Endometrium (tissue), 2 donors: ENCODE measurements at regions not wholly inside any gene's neighbourhood (a gene's known extent, or its start where the extent isn't known, plus 50 kb on each side); places are given as distances from the start of the nearest gene placed in this dataset.
"Not testable (repeated sequence)": the region's sequence is repeated elsewhere in the genome, so short reads cannot be mapped to it uniquely, and the experiment has no call there.

ENCODE experiments used
- FAIRE-seq: peaks from 2 replicates; lab custom pipeline; 2012; peaks lifted over from hg19 to GRCh38; lab: Jason Lieb, UNC
- donor health status: control.
- donor health status: control.

DNA sequence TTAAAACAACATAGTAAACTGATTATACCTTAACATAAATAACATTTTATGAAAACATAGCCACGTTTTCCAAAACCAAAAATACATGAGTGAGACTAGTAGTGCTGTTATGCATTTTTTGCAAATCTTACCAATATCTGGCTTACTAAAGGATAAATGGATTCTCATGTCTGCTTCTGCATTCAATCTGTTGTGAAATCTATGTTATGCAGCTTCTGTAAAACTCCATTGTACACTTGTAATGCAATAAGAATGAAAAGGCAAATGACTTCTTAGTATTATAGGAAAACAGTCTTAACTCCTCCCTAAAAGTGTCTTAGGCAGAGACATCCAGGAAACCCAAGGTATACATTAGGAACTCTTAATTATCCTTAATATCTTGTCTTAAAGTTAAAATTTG is 330.9 kb upstream of the THBS1 start:
- no peak for FAIRE-seq

DNA sequence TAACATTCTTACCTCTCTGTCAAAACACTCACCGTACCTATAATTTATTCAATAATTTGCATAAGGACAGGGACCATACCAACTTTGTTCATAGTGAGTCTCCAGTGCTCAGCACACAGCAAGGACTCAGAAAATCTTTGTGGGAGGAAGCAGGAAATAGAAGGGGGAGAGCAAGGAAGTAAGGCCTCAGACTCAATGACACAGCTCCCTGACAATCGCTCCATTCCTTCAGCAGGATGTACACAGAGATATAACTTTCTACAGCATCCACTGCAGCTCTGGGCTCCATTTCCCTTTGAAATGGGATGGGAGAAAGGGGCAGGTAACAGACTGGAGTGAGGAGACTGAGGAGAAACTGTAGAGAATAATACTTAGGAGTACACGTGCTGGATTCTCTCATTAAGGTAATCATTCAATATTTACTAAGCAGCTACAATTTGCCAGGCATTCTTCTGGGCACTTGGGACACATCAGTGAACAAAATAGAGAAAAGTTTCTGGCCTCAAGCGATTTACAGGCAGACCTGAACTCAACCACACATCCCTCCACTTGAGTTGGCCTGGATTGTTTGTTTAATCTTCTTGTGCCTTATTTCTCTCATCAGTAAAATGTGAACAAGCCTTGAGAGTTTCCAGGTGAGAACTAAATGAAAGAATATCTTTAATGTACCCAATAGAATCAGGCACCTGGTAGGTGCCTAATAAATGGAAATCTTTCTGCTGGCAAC is 330.3 kb upstream of the THBS1 start:
- FAIRE-seq = no peak

DNA sequence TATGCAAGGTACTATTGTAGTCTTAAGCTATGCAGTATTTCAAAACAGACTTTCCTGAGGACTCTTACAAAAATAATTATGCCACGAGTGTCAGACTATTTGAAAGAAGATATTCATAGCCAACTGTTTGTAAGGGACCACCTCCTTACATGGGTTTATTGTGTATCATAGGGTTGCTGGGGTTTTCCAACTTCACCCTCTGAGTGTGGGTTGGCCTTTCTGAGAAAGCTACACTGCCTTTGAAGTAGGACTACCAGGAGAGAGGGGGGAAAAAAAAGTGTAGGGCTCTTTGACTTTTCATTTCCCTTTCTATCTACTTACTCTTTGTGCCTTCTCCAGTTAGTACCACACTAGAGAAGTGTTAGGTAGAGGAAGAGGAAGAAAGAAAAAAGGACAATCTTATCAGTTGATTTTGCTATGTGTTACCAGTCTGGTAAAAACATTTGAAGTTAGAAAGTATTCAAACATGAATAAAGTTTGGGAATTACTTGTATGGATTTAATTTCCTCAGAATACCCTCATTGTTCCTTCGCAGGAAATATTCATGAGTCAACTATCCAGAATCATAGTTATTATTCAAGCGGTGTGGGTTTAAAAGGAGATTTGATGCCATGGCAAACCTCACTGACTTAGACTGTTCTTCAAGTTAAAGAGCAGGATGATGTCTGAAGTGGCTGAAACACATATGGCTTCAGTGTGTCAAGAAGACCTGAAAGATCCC is 329.3 kb upstream of the THBS1 start:
- no peak for FAIRE-seq

DNA sequence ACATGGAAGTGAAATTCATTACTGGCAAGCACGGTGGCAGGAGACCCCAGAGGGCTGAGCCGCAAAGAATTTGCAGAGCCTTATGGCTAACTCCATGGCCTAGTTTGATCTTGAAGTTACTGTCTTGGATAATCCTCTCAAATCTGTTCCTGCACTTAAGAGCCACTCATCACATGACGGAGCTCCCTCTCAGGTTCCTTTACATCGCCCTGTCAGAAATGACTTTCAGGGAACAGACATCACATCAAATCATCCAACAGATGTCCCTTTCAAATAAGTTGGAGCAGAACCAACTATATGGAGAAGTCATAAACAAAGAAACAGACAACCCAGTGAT is 328.8 kb upstream of the THBS1 start:
- FAIRE-seq = no peak

DNA sequence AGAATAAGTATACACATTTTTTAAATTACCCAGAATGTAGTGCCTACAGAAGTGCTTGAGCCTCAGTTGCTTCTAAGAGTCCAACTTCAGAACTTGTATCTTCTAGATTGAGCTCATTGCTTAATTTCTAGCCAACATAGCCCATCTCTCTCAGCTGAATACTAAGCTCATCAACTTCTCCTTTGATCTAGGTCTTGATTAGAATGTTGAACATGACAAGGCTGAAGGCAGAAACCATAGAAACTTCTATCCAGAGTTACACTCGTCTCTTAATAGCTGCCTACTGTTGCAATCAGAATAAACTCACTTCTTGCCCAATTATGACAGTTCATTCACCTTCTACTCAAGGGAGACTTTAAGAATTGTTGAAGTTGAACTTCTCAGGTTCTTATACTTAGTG is 327.3 kb upstream of the THBS1 start:
- no peak for FAIRE-seq

DNA sequence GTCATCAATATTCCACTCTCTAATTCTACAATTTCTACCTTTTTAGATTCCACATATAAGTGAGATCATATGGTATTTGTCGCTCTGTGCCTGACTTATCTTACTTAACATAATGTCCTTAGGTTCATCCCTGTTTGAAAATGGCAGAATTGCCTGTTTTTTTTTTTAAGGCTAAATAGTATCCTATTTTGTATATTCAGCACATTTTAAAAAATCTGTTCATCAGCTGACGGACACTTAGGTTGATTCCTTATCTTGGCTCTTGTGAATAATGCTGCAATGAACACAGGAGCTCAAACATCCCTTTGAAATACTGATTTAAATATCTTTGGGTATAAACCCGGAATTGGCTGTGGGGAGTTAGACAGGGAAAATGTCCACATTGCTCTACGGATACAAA is 326.7 kb upstream of the THBS1 start:
- no peak for FAIRE-seq

DNA sequence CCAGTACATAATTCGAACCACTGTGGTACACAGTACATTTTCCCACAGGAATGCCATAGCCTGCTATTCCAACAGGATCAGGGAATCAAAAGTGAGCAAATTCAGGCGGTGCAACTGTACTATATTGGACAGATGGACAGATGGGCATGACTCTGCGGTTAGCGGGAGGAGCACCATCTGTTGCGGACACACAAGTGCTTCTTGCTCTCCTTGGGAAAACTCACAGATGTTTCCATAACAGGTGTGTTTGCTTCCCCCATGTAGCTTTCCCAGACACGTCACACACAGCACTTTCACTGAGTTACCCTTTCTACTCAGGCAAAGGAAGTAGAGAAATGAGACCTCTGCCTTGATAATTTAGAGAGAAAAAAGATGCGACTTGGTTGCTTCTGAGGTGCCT is 325.1 kb upstream of the THBS1 start:
- no peak for FAIRE-seq

DNA sequence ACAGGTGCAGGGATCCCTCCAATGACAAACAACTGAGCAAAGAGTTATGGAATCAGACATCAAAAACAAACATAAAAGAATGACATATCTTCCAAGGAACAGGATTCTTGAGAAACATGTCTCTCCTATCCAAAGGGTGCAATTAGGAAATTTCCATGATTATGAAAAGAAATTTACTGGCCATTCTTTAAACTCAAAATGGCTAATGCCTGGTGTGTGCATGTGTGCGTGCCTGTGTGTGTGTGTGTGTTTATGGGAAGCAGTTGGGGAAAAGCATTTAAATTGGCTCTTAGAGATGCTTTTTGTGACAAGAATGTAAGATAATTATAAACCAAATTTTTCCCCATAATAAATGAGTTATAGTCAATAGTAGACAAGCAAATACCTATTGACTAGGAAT is 320.5 kb upstream of the THBS1 start:
- no peak for FAIRE-seq

DNA sequence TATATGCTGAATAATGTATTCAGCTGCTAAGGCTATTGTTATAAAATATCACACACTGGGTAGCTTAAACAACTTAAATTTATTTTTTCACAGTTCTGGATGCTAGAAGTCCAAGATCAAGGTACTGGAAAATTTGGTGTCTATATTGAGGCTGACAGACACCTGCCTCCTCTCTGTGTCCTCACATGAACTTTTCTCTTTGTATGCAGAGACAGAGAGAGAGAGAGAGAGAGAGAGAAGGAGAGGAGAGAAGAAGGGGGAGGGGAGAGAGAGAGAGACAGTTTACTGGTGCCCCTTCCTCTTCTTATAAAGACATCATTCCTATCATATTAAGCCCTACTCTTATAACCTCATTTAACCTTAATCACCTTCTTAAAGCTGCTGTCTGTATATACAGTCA is 320.1 kb upstream of the THBS1 start:
- no peak for FAIRE-seq

DNA sequence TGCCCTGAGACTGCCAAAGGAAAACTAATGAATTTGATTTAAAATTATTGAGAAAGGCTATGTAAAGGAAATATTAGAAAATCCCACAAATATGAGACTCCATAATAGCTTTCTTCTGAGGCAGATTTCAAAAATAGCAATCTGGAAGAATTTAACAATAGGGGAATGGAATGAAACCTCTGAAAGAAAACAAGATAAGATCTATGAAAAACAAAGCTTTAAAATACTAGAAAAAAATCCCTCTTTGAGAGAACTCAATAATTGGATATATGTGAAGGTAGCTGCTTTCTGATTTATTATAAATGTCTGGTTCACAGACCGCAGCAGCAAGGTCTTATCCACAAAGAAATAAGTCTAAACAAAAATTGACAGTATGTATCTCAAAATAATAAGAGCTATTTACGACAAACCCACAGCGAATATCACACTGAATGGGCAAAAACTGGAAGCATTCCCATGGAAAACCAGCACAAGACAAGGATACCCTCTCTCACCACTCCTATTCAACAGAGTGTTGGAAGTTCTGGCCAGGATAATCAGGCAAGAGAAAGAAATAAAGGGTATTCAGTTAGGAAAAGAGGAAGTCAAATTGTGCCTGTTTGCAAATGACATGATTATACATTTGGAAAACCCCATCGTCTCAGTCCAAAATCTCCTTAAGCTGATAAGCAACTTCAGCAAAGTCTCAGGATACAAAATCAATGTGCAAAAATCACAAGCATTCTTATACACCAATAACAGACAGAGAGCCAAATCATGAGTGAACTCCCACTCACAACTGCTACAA is 319.3 kb upstream of the THBS1 start:
- FAIRE-seq = not testable (repeated sequence)

DNA sequence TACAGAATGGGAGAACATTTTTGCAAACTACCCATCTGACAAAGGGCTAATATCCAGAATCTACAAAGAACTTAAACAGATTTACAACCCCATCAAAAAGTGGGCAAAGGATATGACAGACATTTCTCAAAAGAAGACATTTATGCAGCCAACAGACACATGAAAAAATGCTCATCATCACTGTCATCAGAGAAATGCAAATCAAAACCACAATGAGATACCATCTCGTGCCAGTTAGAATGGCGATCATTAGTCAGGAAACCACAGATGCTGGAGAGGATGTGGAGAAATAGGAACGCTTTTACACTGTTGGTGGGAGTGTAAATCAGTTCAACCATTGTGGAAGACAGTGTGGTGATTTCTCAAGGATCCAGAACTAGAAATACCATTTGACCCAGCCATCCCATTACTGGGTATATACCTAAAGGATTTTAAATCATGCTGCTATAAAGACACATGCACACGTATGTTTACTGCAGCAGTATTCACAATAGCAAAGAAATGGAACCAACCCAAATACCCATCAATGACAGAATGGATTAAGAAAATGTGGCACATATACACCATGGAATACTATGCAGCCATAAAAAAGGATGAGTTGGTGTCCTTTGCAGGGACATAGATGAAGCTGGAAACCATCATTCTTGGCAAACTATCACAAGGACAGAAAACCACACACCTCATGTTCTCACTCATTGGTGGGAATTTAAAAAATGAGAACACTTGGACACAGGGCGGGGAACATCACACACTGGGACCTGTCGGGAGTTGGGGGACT is 317.7 kb upstream of the THBS1 start:
- FAIRE-seq = not testable (repeated sequence)

DNA sequence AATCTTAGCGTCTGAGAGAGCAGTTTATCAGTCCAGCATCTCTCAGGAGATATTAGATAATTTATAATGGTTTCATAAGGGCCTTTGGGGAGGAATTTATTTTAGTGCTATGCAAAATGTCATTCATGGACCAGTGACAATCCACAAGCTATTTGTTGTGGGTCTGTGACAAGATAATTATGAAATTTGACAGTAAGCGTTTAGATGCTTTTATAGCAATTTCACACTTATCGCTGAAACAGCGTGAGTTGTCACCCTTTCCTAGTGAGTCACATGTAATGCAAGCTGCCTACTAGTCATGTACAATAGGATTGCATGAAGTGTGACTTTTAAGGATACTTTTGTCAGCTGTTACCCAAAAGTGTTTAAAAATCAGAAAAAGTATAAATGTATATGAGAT is 315.6 kb upstream of the THBS1 start:
- no peak for FAIRE-seq

DNA sequence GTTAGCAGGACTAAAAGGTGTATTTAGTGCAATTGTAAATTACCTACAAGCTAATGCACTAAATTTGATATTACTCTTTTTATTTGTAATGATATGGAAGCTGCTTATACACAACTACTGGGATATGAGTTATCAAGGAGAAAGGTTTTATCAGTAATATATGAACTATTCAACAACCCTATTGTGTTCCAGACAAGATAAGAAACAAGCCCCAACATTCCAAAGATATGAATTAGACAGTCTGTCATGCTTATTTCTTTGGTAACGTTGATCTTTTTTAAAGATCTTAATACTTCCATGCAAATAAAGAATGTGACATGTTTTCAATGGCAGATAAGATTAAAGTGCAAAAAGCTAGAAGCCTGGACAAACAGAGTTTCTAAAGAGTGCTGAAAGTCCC is 314.0 kb upstream of the THBS1 start:
- FAIRE-seq = no peak

DNA sequence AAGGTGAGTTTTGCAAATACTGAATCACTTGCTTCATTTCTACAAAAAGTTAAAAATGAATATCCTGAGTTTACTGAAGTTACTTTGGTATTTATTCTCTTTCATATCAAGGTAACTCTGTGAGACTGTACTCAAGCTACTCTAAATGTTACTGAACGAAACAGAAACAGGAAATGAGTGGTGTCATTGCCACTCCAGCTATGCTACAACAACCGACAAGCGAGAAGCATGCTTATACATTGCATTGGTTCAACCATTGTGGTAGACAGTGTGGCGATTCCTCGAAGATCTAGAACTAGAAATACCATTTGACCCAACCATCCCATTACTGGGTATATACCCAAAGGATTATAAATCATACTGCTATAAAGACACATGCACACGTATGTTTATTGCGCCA is 313.2 kb upstream of the THBS1 start:
- FAIRE-seq = no peak

DNA sequence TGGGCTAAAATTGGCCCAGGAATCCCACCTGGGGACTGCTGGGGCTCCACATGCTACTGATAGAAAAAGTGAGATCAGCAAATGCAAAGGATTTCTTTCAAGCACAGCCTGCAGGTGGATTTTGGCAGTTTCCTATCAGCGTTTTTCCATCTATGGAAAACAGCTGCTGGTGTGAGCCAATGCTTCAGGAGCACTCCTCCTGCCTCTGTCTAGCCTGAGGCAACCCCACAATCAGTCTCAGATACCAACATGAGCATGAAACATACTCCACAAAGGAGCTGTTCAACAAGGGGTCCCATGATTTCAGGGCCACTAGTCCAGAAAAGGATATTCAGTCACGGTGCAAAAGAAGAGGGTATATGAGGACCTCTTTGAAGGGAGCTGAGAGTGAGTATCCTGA is 311.5 kb upstream of the THBS1 start:
- FAIRE-seq = no peak

DNA sequence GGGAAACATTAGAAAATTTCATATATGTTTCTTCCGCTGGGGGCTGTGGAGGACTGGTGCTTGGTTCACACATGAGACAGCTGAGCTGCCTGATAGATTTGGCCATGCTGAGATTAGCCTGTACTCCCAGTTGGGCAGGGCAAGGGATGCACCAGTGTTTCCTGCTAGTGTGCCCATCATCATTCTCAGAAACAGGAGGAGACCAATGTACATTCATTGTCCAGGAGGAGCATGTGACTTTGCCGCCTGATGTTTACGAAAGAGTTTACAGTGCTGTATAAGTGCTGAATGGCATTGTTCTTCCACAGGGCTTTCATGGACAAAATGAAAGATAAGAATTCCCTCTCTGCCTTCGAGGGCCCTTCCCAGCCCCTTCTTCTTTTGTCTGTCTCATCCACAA is 311.1 kb upstream of the THBS1 start:
- no peak for FAIRE-seq

DNA sequence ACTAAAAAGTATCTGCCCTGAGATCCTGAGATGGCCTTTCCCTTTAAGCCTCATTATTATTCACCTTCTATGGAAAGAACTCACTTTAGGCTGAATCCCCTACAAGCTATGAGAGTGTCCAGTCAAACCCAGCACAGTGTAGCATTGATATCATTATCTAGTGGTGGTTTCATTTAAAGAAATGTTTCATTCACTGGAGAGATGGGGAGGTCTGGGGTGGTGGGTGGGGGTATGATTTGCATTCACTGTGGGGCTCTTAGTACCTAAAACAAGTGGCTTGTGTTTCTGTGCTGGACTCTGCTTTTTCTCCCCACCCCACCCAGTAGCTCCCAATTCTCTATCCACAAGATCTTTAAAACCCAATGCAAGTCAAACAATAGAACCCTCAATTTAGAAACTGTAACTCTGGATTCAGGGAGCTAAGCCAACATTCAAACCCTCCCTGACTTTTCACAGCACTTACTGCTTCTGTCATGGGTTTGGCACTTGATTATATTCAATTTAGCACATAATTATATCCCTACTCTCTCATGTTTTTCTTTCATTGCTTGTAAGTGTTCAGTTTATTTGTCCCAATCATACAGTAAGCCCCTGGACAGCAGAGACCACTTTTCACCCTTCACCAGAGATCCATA is 310.5 kb upstream of the THBS1 start:
- no peak for FAIRE-seq

DNA sequence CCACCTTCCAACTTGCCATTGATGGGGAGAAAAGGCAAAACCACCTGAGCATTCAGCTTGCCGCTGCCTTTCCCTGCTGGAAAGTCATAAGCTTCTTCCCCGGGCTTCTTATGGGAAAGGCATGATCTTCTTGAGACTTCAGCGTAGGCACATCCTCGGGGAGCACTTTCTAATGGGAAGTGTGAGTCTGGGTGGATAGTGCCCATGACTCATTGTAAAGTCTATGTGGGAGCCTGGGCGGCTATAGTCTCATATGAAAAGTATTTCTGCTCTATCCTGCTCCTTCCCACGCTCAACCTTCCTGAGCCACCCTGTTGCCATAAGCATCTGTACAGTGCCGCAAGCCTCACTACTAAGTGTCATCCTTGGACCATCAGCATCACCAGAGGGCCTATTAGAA is 309.9 kb upstream of the THBS1 start:
- FAIRE-seq = no peak

DNA sequence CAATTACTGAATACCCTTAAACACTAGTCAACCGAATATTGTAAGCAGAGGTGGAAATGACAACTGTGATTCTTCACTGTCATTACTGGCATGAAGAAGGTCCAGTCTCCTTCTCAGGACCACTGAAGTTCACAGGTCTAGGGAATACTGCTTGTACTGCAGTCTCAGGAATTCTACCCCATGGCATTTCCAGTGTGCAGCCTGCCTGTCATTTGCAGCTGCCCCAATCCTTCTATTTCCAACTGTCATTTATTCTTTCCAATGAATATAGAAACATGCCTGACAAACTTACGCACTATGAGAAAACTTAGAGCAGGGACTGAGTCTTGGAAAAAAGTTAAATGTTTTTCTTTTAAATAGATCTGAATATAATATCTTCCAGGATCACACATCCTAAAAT is 308.0 kb upstream of the THBS1 start:
- FAIRE-seq = no peak

DNA sequence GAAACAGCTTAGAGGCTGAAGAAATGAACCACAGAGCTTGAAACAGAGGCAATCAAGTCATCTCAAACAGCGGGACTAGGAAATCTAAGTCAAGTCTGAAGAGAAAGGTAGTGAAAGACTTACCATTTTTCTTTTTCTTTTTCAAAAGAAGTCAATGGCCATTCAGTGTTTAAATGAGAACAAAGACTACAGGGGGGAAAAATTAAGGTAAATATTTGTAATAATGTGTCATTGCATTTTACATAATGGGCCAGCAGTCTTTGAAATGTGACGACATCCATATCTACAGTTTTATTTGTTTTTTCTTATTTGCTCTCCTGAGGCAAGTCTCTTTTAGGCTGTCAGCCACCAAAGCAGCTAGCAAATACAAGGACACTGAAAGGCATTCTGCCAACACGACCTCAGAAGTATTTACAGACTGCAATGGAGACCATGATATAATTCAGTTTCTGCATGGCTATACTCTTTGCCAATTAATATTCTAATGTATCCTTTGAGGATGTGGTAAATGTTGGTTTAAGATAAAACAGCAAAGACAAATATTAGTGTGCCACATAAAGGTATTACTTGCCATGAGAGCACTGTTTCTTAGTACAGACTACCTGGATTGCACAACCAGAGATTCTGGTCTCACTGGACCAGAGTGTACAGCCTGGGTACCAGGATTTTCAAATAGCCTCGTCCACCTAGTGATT is 307.0 kb upstream of the THBS1 start:
- FAIRE-seq = no peak

DNA sequence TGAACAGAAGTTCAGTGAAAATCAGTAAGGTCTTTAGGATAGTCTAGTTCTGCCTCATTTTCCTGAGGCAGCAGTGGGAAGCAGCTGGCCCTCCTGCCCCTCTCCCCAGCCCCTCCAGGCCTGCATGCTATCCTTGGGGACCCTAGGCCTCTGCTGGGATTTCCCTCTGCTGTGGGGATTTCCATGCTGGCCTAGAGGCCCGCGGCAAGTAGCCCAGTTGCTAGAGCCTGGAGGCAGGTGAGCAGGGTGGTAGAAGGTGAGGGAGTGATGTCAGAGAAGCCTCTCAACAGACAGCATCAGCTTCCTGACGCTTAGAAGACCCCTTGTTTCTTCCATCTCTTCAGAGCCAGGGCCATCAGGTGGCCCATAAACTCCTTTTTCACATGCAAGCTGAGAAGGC is 305.8 kb upstream of the THBS1 start:
- FAIRE-seq = no peak

DNA sequence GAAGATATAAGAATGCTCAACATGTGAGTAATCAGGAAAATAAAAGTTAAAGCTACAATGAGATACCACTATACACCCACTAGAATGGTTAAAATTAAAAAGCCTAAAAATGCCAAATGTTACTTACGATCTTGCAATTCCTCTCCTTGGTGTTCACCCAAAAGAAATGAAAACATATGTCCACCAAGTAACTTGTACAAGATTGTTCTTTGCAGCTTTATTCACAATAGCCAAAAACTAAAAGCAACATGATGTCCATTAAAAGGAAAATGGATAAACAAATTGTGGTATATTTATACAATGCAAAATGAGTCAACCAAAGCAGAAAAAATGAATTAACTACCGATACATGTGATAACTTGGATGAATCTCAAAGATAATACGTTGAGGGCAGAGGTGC is 301.6 kb upstream of the THBS1 start:
- FAIRE-seq = no peak
